Right ventricle myocardium superior (tissue), 1 donor: ENCODE measurements at regions not wholly inside any gene's neighbourhood (a gene's known extent, or its start where the extent isn't known, plus 50 kb on each side); places are given as distances from the start of the nearest gene placed in this dataset.
A peak's percentile ranks its signal among the peaks of the same experiment; 100 is the strongest.

Source experiments
- ATAC-seq: fragments of 200-7000 bp; cut with Tn5 transposase; one replicate; pipeline ENCODE4 v1.9.1; 2020; ENCODE audit warnings: mild to moderate bottlenecking; ENCODE audit not compliant: poor library complexity
- DNase-seq: peaks from one replicate; pipeline ENCODE4 v3.0.0-alpha.2; 2020
- intact Hi-C: fragments of 100-400 bp; cut with DNase I; formaldehyde crosslinking; loops from one replicate; pipeline ENCODE4 v1.11.2; 2022
- donor health status: DM: no; HTN: yes; CAD: no; lungs with severe emphysema.

DNA sequence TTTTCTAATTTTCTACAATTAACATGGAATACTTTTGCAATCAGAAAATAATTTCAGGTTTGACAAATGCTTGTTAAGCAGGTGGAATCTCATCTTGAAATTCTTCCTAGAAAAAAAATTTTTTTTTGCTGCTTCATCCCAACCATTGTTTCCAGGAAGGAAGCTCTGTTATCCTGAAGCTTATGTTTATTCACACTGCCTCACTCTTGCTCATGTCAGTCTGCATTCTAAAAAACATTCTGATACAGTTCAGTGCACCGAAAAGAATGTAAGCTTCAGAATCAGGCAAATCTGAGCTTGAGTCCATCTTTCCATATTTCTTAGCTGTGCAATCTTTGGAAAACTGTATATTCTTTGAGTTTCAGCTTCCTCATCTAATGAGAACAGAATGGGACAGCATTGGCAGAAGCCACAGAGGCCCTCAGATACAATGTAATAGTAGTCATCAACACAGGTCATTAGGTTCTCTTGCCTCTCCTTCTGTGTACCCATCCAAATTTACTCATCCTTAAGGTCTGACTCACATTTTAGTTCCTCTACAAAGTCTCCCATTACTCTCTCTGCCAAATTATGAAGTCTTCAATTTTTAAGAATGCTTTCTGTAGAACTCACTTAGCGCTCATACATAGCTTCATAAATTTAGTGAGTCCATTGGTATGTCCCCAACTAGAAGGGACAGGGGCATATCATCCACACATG is 881.8 kb upstream of the NR2F2 start:
- no peak for ATAC-seq
- no peak for DNase-seq
- intact Hi-C loops: no loop called here

DNA sequence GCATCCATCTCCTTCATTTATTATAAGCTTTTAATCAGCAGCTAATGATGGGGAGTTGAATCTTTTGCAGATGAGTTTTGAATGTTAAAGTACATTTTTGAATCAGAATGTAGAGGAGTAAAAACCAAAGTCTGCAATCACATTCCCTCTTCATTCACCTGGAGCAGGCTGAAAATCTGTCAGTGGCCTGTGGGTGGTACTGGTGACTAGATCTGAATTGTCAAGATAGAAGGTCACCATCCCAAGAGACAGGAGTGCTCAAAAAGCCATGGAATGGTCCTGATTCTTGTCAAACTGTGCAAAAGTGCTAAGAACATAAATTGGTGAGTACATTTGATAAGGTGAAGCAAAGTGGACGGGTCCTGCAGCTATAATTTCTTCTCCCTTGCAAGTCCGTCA is 881.3 kb upstream of the NR2F2 start:
- intact Hi-C loops: no loop called here
- ATAC-seq (no peak), DNase-seq (no peak)

GRCh38 chr15:95450413-95450812 is 880.1 kb upstream of the NR2F2 start:
- intact Hi-C loops: no loop called here
- ATAC-seq (no peak), DNase-seq (no peak)

- DNase-seq (no peak), ATAC-seq (no peak)
- intact Hi-C loops: no loop called here
Measured at GRCh38 chr15:95451938-95452337, 878.6 kb upstream of the NR2F2 start.

DNA sequence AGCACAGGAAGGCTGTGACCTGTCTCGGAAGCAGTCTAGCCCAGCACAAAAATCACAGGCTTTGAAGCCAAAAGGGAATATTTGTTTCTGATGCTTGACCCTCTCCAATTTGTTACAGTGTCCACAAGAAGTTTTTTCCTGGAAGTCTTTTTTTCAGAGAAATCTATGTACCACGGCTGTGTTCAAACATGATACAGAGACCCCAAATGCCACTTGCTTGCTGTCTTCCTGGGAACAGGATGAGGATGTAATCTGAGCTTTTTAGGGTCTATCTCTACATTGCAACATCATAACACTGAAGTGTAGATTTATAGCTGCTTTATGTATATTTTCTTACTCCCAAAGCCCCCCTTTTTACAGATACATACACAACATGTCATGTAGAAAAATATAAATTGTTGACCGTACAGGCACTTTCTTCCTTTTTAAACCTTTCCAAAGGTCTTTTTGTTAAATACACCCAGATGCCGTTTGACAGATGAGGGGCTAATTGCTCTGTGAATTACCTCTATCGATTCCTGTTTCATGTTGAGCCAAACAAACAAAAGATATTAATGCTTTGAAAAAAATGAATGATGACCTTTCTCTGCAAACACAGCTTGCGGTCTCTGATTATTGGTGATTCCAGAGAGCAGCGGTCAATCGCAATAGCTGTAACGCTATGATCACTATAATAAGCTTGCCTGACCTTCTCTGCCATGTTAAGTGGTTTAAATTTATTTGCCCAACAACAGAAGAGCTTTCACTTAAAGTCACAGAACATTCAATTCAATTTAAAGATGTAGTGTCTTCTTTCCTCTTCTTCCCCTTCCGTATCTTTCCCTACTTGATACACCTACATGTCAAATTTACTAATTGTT is 875.9 kb upstream of the NR2F2 start:
- intact Hi-C loops: no loop called here
- DNase-seq (no peak), ATAC-seq (no peak)

DNA sequence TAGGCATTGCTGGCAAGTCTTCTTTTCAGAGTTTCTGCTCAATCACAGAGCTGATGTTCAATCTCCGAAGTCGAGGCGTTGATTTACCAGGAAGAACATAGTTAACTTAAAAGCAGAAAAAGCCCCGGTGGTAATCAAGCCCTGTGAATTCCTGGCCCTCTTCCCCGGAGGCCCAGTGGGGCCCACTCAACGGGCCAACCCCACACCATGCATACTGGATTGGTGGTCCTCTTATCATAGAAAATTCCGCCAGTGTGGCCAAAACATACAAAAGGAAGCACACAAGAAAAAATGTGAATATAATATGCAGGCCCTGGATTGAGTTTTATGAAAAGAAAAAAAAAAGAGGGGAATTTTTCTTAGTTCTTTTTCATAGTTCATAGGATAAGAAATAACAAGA is 873.0 kb upstream of the NR2F2 start:
- intact Hi-C loops: no loop called here
- ATAC-seq (peak; percentile 39), DNase-seq (peak; percentile 48)

DNA sequence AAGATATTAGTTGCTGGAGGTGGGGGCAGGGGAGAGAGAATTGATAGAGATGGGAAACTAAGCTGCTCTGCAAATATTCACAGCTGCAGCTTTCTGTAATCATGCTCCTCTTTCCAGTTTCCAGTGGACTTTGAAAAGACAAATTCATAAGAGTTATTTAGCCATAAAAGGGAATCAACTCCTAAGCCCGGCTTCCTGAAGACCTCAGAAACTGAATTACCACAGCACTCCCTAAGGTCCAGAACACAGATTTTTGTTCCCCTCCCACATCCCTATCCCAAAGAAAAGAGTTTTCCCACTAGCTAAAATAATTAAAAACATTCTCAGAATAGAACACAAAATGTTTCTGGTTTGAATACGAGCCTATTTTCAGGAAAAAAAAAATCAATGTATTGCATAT is 871.8 kb upstream of the NR2F2 start:
- ATAC-seq (peak; percentile 59), DNase-seq (no peak)
- intact Hi-C loops: no loop called here

DNA sequence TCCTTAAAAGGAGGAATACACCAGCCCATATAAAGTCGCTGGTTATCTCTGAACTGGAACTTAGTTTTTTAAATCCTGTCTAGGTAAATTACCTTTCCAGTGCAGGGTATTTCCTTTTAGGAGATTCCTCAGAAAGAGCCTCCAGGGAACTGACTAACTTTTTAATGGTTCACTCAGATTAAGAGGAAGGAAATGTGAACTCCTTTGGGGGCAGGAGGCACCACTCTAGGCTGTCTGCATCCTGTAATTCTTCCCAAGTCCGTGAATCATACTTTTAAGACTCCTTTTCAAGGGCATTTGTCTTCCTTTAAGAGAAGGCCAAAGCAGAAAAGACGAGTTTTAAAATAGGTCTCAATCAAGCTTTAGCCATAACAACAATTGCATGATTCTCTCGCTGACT is 871.2 kb upstream of the NR2F2 start:
- ATAC-seq: no peak
- no peak for DNase-seq
- intact Hi-C loops: no loop called here

DNA sequence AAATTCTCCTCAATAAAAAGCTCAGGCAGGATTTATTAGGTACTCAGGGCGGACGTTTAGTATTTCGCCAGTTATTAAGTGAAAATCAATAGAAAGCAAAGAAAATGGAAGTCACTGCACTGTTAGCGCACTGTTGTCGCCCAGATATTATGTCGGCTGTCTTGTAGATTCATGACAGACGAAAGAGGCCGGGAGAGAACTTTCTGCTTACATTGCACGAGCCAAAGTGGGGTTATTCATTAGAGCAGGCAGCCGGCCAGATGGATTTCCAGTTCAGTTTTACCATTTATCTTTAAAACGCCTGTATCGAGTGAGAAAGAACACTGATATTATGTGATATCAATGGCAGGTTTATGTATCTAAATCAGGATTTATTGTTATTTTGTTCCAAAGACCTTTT is 866.0 kb upstream of the NR2F2 start:
- ATAC-seq: no peak
- intact Hi-C loops: no loop called here

GRCh38 chr15:95468820-95469219 is 861.7 kb upstream of the NR2F2 start:
- intact Hi-C loops: no loop called here
- DNase-seq (no peak), ATAC-seq (no peak)

More for the DNA sequence above, 866.0 kb upstream of the NR2F2 start:
- no peak for DNase-seq

DNA sequence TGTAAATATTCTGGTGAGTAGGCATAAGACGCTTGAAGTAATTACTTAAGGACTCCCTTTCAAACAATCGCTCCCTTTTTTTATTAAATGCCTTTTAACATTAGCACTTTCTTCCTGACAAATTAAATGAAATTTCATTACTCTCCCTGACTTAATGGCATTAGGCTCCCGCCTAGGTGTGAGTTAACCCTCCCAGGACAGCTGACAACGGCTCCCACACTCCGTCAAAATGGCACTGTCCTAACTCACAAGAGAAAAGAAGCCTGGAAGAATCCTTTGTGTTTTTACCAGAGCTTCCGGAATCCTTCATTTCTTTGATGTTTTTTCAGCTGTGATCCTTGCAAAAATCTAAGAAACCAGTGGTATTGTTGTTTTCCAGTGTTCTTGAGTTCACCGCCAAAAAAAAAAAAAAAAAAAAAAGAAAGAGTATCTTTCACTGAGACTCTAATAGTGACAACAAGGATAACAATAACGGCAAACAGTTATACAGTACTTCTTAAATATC is 861.0 kb upstream of the NR2F2 start:
- intact Hi-C loops: no loop called here
- ATAC-seq: no peak
- DNase-seq: no peak

- ATAC-seq: peak; percentile 71
- no peak for DNase-seq
- intact Hi-C loops: no loop called here
Measured at GRCh38 chr15:95470529-95470928, 860.0 kb upstream of the NR2F2 start.

DNA sequence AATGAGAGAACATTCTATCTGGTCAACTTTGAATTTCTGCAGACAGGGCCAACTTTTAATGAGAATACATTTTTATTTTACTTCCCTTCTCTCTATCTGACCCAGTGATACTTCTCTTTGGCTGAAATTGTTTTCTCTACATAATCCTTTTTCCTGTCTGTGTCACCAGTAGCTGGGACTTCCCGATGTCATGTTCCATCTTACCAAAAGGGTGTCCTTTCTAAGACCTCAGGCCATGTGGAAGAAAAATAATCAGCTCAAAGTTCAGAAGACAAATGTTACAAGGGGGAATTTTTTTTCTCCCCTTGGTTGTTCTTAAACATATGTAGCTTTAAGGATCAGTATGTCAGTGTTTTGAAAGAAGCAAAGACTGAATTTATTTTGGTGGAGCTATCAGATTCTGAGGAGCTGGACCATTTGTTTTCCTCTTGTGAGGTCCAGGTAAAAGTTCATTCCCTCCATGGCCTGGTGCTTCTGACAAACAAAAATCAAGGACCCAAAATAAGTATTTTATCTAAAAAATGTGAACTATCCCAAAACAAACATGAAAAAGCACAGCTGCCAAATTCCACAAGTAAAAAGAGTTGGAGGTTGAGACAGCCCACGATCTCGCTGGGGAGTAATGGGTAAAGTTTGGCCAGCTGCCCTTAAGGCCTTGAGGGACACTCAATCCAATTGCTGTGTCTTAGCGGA is 859.4 kb upstream of the NR2F2 start:
- no peak for DNase-seq
- peak; percentile 69 for ATAC-seq
- intact Hi-C loops: no loop called here

DNA sequence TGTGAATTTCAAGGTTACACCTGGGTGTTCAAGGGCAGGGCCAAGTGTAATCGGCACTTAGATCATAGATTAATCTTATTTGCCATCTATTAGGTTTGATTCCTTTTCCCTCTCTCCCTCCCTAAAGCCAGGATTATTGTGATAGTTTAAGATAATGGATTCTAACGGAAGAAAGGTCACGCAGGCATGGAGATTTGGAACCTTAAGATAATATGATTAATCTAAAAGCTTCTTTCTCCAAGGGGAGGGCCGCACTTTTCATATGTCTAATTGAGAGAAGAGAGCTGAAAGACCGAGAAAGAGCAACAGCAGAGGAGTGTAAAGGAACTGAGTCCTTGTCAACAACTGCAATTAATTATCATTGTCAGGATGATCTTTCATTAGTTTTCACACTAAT is 858.8 kb upstream of the NR2F2 start:
- intact Hi-C loops: no loop called here
- no peak for ATAC-seq
- DNase-seq: no peak

- intact Hi-C loops: no loop called here
- ATAC-seq (no peak), DNase-seq (no peak)
Measured at GRCh38 chr15:95475067-95475466, 855.4 kb upstream of the NR2F2 start.

DNA sequence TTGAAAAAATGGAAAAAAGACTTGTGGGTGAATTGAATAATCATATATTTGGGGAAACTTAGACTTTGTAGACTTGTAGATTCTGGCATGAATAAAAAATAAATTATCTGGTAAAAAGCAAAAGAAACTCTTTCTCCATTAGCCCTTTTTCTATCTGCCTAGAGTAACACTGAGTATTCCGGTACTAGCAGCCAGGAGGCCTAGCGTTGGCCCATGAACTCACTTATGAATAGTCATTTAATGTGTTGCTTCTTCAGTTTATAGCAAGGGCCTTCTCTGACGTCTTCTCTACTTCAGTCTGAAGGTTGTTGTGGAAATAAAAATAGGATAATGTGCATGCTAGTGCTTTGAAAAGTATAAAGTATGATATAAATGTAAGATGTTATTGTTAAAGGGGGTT is 851.2 kb upstream of the NR2F2 start:
- ATAC-seq (no peak), DNase-seq (no peak)
- intact Hi-C loops: no loop called here

DNA sequence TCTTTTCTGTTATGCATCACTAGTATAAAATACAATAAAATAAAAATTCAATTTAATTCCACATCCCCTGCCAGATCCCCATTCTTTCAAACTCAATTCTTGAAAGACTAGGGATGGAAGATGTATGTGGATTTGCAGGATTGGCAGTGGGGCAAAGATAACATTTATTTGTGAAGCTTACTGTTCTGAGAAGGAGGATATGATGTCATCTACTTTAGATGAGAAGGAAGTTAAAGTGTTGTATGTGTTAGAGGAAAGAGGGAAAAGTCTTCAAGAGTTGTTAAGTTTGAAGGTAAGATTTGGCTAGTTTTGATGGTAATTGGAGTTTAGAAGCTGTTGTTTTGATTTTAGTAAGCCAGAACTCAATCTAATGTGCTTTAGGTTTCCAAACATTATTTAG is 845.1 kb upstream of the NR2F2 start:
- no peak for DNase-seq
- no peak for ATAC-seq
- intact Hi-C loops: no loop called here

DNA sequence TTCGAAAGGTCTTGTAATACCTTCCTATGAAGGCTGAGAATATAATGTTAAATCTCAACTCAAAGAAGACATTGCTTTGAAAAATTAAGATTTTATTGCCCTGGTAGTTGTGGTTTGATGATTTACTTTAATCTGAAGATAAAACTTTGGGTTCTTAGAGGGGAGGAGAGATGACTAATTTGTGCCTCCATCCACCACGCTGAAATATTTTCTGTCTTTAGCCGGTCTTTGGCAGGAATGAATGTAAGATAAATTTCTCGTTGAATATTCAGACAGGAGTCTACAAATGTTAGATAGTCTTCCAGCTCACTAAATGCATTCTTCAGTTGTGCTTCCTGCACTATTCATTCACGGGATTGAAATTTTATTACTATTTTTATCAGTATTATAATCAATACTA is 844.3 kb upstream of the NR2F2 start:
- no peak for DNase-seq
- intact Hi-C loops: no loop called here

GRCh38 chr15:95489103-95489502 is 841.4 kb upstream of the NR2F2 start:
- DNase-seq (no peak), ATAC-seq (no peak)
- intact Hi-C loops: no loop called here

More for the DNA sequence above, 844.3 kb upstream of the NR2F2 start:
- ATAC-seq: no peak
